COLO668 (cell line): ENCODE measurements at regions not wholly inside any gene's neighbourhood (a gene's known extent, or its start where the extent isn't known, plus 50 kb on each side); places are given as distances from the start of the nearest gene placed in this dataset.
"Not testable (repeated sequence)": the region's sequence is repeated elsewhere in the genome, so short reads cannot be mapped to it uniquely, and the experiment has no call there.

Source experiments
- DNase-seq: peaks from one replicate; lab custom pipeline; 2025; ENCODE audit not compliant: unreplicated experiment; lab: John Stamatoyannopoulos, UW

DNA sequence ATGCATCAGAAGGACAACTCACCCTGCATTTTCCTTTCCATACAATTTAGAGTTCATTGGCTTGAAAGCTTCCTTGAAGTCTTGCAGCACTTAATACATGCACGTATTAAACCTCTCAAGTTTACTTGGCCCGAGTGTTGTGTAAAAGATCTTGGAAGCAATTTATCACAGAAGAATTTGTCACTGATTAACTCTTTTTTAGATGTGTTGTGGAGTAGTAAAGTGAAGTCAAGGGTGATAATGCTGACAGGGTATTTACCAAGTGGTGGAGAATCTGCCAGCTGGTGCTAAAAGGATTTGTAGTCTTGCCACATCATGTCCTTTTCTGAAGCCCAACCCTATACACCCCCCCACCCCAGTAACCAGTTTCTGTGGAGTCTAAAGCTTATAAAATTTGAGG, 421.0 kb upstream of the MIR17HG start:
- DNase-seq: no peak

DNA sequence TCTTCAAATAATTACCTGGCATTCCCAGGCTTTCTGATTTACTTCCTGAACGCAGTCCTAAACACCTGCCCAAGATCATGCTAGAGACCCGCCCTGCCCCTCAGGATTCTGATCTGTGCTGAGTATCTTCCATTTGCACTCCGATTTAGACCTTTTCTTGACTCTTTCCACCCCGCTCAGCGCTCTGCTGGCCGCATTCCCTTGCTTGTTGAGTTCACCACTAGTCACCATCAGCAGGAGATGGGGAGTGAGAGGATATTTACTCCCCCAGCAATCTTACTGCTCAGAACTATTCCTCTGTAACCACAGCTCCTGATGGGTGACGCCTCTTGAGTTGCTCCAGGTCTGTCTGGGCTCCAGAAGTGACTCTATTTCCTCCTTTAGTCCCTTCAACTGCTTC, 419.4 kb upstream of the MIR17HG start:
- DNase-seq: no peak

GRCh38 chr13:90933097-90933826, 414.2 kb upstream of the MIR17HG start:
- no peak for DNase-seq

GRCh38 chr13:90934741-90935140, 412.7 kb upstream of the MIR17HG start:
- DNase-seq: no peak

DNA sequence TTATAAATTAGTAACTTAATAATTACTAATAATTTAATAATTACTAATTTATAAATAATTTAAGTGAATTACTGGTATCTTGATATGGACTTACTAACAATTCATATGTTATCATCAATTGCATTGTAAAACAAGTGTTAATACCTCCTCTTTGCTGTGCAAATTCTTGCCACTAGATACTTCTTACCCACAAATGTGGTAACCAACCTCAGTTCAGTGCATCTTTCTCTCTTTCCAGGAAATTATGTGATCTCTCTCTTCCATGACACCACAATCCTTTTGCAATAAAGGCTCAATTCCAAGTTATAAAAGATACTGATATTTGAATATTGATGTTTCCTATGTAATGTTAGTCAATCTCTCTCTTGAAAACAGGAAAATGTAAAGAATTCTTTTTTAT, 408.6 kb upstream of the MIR17HG start:
- DNase-seq: no peak

- no peak for DNase-seq
Measured at GRCh38 chr13:90943946-90944345, 403.5 kb upstream of the MIR17HG start.

DNA sequence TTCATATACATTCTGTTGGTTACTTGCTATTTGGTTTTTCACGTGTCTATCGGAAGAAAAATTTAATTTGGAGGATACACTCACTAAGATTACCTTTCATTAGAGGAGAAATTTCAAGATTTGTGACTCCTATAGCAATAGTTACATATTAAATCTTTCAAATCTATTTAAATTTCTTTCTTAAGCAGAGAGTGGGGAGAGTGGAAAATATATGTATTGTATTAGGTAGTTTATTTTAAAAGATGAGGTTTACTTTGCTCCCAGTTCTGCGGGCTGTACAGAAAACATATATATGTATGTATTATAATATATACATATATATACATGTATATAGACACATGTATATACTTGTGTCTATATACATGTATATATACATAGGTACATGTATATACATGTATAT, 402.3 kb upstream of the MIR17HG start:
- DNase-seq: not testable (repeated sequence)

GRCh38 chr13:90946125-90946524, 401.4 kb upstream of the MIR17HG start:
- DNase-seq: not testable (repeated sequence)

DNA sequence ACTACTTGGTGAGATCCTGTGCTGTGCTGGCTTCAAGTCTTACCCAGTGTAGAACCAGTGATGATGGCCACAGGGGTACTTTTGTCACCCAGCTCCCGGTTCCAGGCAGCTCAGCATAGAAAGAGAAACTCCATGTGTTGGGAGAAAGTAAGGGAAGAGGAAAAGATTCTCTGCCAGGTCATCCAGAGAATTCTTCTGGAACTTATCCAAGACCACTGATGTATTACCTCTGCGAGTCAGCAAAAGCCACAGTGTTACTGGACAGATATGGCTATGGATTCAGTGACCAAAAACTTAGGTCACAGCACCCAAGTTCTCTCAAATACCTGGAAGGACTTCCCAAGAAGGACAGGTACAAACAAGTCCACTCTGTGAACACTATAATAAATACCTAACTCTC, 399.5 kb upstream of the MIR17HG start:
- no peak for DNase-seq

- DNase-seq: no peak
Measured at GRCh38 chr13:90950160-90950559, 397.3 kb upstream of the MIR17HG start.

GRCh38 chr13:90951663-90952062, 395.8 kb upstream of the MIR17HG start:
- DNase-seq: no peak

DNA sequence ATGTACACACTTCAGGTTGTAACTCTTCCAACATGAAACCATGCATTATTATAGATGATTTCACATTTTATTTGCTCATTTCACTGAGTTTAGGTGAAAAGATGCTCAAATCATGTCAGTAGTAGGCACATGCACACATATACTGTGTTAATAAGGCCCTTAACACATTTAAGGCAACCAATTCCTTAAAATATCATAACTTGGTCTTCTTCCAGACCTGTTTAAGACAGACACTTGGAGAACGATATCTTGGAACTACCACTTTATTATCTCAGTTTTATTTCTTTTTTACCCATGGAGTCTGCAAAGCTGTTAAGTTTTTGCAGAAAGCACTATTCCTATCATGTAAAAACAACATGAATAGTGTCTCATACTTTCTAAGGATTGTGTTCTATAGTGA, 395.2 kb upstream of the MIR17HG start:
- DNase-seq: no peak

GRCh38 chr13:90954605-90955195, 392.8 kb upstream of the MIR17HG start:
- no peak for DNase-seq

- DNase-seq: no peak
Measured at GRCh38 chr13:90956031-90956430, 391.5 kb upstream of the MIR17HG start.

GRCh38 chr13:90958866-90959265, 388.6 kb upstream of the MIR17HG start:
- no peak for DNase-seq

DNA sequence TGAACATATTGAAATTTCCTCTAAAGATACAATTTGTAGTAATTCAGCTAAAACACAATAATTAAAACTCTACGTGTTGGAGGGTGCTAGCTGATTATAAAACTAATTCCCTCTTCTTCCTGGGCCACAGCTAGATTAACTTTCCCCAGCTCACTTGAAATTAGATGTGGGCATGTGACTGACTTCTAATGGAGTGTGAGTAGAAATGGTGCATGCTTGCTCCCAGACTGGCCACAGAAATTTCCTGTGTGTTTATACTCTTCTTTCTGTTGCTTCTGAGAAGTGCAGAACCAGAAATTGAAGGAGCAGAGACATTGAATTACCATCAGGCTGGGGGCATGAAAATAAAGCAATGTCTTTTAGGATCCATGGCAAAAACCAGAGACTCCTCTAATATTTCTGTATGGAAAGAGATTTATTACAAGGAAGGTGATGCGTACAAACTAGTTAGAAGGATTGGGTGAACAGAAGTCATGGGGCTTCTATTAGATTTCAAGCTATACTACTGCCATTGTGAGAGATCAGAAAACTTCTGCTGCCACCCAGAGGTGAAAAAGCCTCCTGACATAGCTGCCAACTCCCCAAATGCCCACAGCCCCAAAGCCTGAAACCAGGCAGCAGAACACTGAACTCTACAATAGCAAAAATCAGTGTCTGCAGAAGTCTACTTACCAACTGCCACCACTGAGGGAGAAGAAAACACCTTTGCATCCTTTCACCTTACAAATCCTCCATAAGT, 379.2 kb upstream of the MIR17HG start:
- peak; percentile 24 for DNase-seq

GRCh38 chr13:90974249-90974975, 373.1 kb upstream of the MIR17HG start:
- DNase-seq: no peak

DNA sequence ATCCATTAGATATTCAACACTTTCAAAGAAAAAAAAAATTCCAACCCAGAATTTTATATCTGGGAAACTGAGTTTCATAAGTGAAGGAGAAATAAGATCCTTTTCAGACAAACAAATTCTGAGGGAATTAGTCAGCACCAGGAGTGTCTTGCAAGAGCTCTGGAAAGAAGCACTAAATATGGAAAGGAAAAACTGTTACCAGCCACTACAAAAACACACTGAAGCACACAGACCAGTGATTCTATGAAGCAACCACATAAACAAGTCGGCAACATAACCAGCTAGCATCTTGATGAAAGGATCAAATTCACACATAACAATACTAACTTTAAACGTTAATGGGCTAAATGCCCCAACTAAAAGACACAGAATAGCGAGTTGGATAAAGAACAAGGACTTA, 368.4 kb upstream of the MIR17HG start:
- no peak for DNase-seq

DNA sequence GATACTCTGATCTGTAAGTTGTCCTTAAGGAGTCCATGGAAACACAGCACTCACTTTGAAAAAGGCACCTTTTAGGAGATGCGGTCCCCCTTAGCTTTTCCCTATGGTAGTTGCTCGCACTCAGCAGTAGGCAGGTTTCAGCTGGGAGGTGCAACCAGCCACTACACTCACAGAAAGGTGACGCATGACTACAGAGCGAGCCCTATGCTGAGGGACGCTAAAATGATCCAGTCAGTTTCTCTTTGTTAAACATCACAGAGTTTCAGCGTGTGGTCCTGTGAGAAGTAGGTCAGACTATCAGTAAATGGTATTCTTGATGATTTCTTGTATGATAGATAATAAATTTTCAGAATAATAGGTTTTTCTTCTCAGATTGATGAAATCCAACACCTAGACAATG, 362.7 kb upstream of the MIR17HG start:
- no peak for DNase-seq

DNA sequence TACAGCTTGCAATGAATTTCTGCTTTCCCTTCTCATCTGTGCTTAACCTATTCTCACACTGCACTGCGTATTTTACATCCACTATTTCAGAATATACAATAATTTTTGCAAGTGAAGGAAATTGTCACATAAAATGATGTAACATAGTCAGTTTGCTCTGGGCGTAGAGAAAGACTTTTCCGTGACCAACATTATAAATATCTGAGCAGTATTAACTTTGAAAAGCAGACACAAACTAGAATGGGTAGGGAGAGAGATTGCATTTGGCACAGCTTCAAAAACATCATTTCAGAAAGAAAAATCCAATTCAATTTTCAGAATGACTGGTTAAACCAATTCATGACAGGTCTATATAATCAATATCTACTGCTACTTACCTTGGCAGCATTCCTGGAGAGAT, 352.5 kb upstream of the MIR17HG start:
- no peak for DNase-seq

DNA sequence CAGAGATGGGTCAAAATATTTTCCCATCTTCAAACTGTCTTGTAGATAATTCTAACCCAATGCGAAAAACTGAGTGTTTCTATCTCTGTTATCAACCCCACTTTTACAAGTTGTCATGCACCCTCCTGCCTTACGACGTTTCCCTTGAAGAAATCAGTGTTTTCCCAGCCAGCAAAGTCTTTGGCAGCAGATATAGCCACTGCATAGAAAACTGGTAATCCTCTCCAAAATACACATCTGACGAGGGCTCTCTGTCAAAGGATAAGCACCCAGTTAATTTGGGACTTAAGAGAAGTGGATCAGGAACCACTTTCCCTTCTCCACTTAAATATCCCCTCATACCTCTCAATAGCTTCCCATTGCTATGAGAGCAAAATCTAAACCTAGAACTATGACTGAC, 351.9 kb upstream of the MIR17HG start:
- no peak for DNase-seq

DNA sequence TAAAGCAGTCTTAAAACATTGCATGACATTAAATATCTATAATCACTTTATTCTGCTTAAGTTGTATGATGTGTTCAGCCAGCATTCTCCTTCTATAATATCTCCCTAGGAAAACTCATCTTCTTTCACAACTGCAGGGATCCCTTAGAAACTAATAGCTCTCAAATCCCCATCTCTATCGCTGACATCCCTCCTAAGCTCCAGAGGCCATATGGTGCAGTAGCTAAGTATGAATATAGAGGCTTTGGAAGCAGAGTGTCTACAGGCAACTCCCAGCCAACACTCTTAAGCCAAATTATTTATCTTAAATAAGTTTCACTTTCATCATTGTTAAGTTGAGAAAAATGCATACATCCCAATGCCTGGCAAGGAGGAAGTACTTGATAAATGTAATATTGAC, 349.5 kb upstream of the MIR17HG start:
- no peak for DNase-seq
